DMS79 (cell line): ENCODE measurements at regions not wholly inside any gene's neighbourhood (a gene's known extent, or its start where the extent isn't known, plus 50 kb on each side); places are given as distances from the start of the nearest gene placed in this dataset.

Experiments used
- DNase-seq: peaks from one replicate; lab custom pipeline; 2025; lab: John Stamatoyannopoulos, UW

- DNase-seq = no peak
These were observed 308.8 kb downstream of the BRINP2 start for GRCh38 chr1:177479600-177479999.

GRCh38 chr1:177476676-177477075, 305.9 kb downstream of the BRINP2 start:
- DNase-seq = no peak

- no peak for DNase-seq
These were observed 301.8 kb downstream of the BRINP2 start for GRCh38 chr1:177472567-177472966.

GRCh38 chr1:177471244-177471643, 300.5 kb downstream of the BRINP2 start:
- no peak for DNase-seq

- no peak for DNase-seq
These were observed 298.8 kb downstream of the BRINP2 start for GRCh38 chr1:177469519-177469918.

GRCh38 chr1:177466286-177466685, 295.5 kb downstream of the BRINP2 start:
- DNase-seq = no peak

GRCh38 chr1:177464686-177465085, 293.9 kb downstream of the BRINP2 start:
- no peak for DNase-seq

- no peak for DNase-seq
These were observed 280.4 kb downstream of the BRINP2 start for GRCh38 chr1:177451191-177451590.

- no peak for DNase-seq
These were observed 278.0 kb downstream of the BRINP2 start for GRCh38 chr1:177448652-177449357.

GRCh38 chr1:177448036-177448615, 277.4 kb downstream of the BRINP2 start:
- no peak for DNase-seq

GRCh38 chr1:177444997-177445746, 274.4 kb downstream of the BRINP2 start:
- DNase-seq = no peak

- DNase-seq = no peak
These were observed 272.2 kb downstream of the BRINP2 start for GRCh38 chr1:177443003-177443402.

GRCh38 chr1:177442584-177442983, 271.8 kb downstream of the BRINP2 start:
- DNase-seq = no peak

- no peak for DNase-seq
These were observed 270.5 kb downstream of the BRINP2 start for GRCh38 chr1:177441281-177441680.

- DNase-seq = no peak
These were observed 270.1 kb downstream of the BRINP2 start for GRCh38 chr1:177440821-177441220.

GRCh38 chr1:177439301-177439700, 268.5 kb downstream of the BRINP2 start:
- no peak for DNase-seq

GRCh38 chr1:177435364-177435763, 264.6 kb downstream of the BRINP2 start:
- no peak for DNase-seq

GRCh38 chr1:177432897-177433296, 262.1 kb downstream of the BRINP2 start:
- DNase-seq = no peak

- DNase-seq = no peak
These were observed 260.4 kb downstream of the BRINP2 start for GRCh38 chr1:177431123-177431522.

- no peak for DNase-seq
These were observed 258.5 kb downstream of the BRINP2 start for GRCh38 chr1:177429234-177429633.

GRCh38 chr1:177427811-177428210, 257.1 kb downstream of the BRINP2 start:
- peak; percentile 12 for DNase-seq

GRCh38 chr1:177426497-177426896, 255.7 kb downstream of the BRINP2 start:
- no peak for DNase-seq

GRCh38 chr1:177425199-177425598, 254.4 kb downstream of the BRINP2 start:
- no peak for DNase-seq
